Activated CD8-positive, alpha-beta T cell treated with anti-CD3 and anti-CD28 coated beads for 36 hours (primary cell): ENCODE measurements at regions not wholly inside any gene's neighbourhood (a gene's known extent, or its start where the extent isn't known, plus 50 kb on each side); places are given as distances from the start of the nearest gene placed in this dataset.
"Not testable (repeated sequence)": the region's sequence is repeated elsewhere in the genome, so short reads cannot be mapped to it uniquely, and the experiment has no call there.

Source experiments
- ATAC-seq: fragments of 200-7000 bp; cut with Tn5 transposase; one replicate; pipeline ENCODE4 v1.10.0; 2021; ENCODE audit warnings: mild to moderate bottlenecking, moderate library complexity
- CTCF ChIA-PET: fragments of 350-600 bp; sonication (Branson Sonifier 250); formaldehyde crosslinking; loops from one replicate; lab custom pipeline; 2021; ENCODE audit warnings: antibody characterized with exemption; lab: Charles Lee
- POLR2A ChIA-PET: fragments of 350-600 bp; sonication (Branson Sonifier 250); formaldehyde crosslinking; loops from one replicate; lab custom pipeline; 2021; ENCODE audit warnings: antibody characterized with exemption; lab: Charles Lee
- DNase-seq: peaks from one replicate; pipeline ENCODE4 v3.0.0-alpha.2; 2020
- H3K27ac Mint-ChIP-seq: one replicate; pipeline ENCODE4 v1.8.0; 2021; ENCODE audit warnings: mild to moderate bottlenecking, mixed read lengths
- H3K27me3 Mint-ChIP-seq: one replicate; pipeline ENCODE4 v1.8.0; 2021; ENCODE audit warnings: mixed read lengths
- H3K36me3 Mint-ChIP-seq: one replicate; pipeline ENCODE4 v1.8.0; 2021; ENCODE audit warnings: low read depth, mixed read lengths
- H3K4me1 Mint-ChIP-seq: one replicate; pipeline ENCODE4 v1.8.0; 2021; ENCODE audit warnings: low read depth, mixed read lengths
- H3K4me3 Mint-ChIP-seq: one replicate; pipeline ENCODE4 v1.8.0; 2021; ENCODE audit warnings: mild to moderate bottlenecking, moderate library complexity, mixed read lengths
- H3K9me3 Mint-ChIP-seq: one replicate; pipeline ENCODE4 v1.8.0; 2021; ENCODE audit warnings: mixed read lengths
- CTCF ChIP-seq: fragments of 200-600 bp; IDR thresholded peaks from one replicate; pipeline ENCODE4 v1.8.0; 2022; ENCODE audit warnings: antibody characterized with exemption, mild to moderate bottlenecking
- intact Hi-C: fragments of 100-400 bp; cut with micrococcal nuclease; formaldehyde crosslinking; loops from one replicate; pipeline ENCODE4 v1.10.0; 2022

DNA sequence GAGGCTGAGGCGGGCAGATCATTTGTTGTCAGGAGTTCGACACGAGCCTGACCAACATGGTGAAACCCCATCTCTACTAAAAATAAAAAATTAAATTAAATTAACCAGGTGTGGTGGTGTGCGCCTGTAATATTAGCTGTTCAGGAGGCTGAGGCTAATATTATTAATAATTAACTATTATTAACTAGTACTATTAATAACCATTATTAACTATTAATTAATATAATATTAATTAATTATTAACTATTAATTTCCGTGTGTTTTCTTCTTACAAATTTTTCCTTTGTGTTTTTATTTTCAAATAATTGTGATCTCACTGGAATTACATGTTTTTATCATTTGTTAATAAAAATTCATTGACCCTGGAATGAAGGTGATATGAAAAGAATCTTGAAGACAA is 557.4 kb upstream of the ADGRB3 start:
- intact Hi-C loops = no loop called here
- H3K27ac Mint-ChIP-seq = no peak overlapping the region
- POLR2A ChIA-PET = no interaction called here
- no peaks in the 10 kb centered on the region for H3K4me1 Mint-ChIP-seq
- DNase-seq = no peak
- no peak overlapping the region for H3K4me3 Mint-ChIP-seq
- no peaks in the 10 kb centered on the region for H3K27me3 Mint-ChIP-seq
- CTCF ChIA-PET = no interaction called here
- no peak for TF ChIP-seq CTCF
- no peak for ATAC-seq
- H3K9me3 Mint-ChIP-seq = peaks cover 7% of the 10 kb centered on the region
- H3K36me3 Mint-ChIP-seq = no peaks in the 10 kb centered on the region

- H3K9me3 Mint-ChIP-seq = peaks cover 8% of the 10 kb centered on the region
- DNase-seq (no peak), ATAC-seq (no peak)
- no peaks in the 10 kb centered on the region for H3K27me3 Mint-ChIP-seq
- TF ChIP-seq CTCF = no peak
- ChIA-PET POLR2A (no interaction called here), CTCF (no interaction called here)
- no peaks in the 10 kb centered on the region for H3K4me1 Mint-ChIP-seq
- no peaks in the 10 kb centered on the region for H3K36me3 Mint-ChIP-seq
- no peak overlapping the region for H3K27ac Mint-ChIP-seq
- H3K4me3 Mint-ChIP-seq = no peak overlapping the region
- intact Hi-C loops = no loop called here
These were observed 563.3 kb upstream of the ADGRB3 start for GRCh38 chr6:68071740-68072139.

GRCh38 chr6:68069921-68070710 is 565.0 kb upstream of the ADGRB3 start:
- no peak overlapping the region for H3K4me3 Mint-ChIP-seq
- H3K27ac Mint-ChIP-seq = no peak overlapping the region
- DNase-seq = no peak
- intact Hi-C loops = no loop called here
- peaks cover 8% of the 10 kb centered on the region for H3K9me3 Mint-ChIP-seq
- no peak for TF ChIP-seq CTCF
- H3K27me3 Mint-ChIP-seq = no peaks in the 10 kb centered on the region
- no peak for ATAC-seq
- CTCF ChIA-PET = no interaction called here
- no peaks in the 10 kb centered on the region for H3K36me3 Mint-ChIP-seq
- H3K4me1 Mint-ChIP-seq = no peaks in the 10 kb centered on the region
- POLR2A ChIA-PET = no interaction called here

GRCh38 chr6:68059899-68060298 is 575.2 kb upstream of the ADGRB3 start:
- Mint-ChIP-seq H3K36me3 (no peaks in the 10 kb centered on the region), H3K27me3 (no peaks in the 10 kb centered on the region), H3K4me3 (no peak overlapping the region), H3K4me1 (no peaks in the 10 kb centered on the region), H3K9me3 (peaks cover 2% of the 10 kb centered on the region), H3K27ac (no peak overlapping the region)
- no peak for TF ChIP-seq CTCF
- ATAC-seq = no peak
- intact Hi-C loops = no loop called here
- no peak for DNase-seq
- ChIA-PET POLR2A (no interaction called here), CTCF (interaction anchor here (1.0 kb wide), 1 partner anchor 27 kb away, joined by 3 read pairs; no protein-coding TSS in a partner anchor)

GRCh38 chr6:68059261-68059660 is 575.8 kb upstream of the ADGRB3 start:
- ATAC-seq (no peak), DNase-seq (no peak)
- Mint-ChIP-seq H3K4me3 (no peak overlapping the region), H3K27me3 (no peaks in the 10 kb centered on the region), H3K9me3 (peaks cover 2% of the 10 kb centered on the region), H3K27ac (no peak overlapping the region), H3K4me1 (no peaks in the 10 kb centered on the region), H3K36me3 (no peaks in the 10 kb centered on the region)
- intact Hi-C loops = no loop called here
- CTCF ChIA-PET = no interaction called here
- POLR2A ChIA-PET = no interaction called here
- no peak for TF ChIP-seq CTCF

DNA sequence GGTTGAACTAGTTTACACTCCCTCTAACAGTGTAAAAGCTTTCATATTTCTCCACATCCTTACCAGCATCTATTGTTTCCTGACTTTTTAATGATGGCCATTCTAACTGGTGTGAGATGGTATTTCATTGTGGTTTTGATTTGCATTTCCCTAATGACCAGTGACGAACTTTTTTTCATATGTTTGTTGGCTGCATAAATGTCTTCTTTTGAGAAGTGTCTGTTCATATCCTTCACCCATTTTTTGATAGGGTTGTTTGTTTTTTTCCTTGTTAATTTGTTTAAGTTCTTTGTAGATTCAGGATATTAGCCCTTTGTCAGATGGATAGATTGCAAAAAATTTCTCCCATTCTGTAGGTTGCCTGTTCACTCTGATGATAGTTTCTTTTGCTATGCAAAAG is 578.5 kb upstream of the ADGRB3 start:
- H3K4me3 Mint-ChIP-seq, H3K27ac Mint-ChIP-seq, POLR2A ChIA-PET, H3K36me3 Mint-ChIP-seq, ATAC-seq, H3K9me3 Mint-ChIP-seq, H3K27me3 Mint-ChIP-seq, H3K4me1 Mint-ChIP-seq, intact Hi-C loops, DNase-seq, CTCF ChIA-PET: not testable (repeated sequence)
